ENCODE measurements at regions not wholly inside any gene's neighbourhood (a gene's known extent, or its start where the extent isn't known, plus 50 kb on each side); places are given as distances from the start of the nearest gene placed in this dataset.

DNA sequence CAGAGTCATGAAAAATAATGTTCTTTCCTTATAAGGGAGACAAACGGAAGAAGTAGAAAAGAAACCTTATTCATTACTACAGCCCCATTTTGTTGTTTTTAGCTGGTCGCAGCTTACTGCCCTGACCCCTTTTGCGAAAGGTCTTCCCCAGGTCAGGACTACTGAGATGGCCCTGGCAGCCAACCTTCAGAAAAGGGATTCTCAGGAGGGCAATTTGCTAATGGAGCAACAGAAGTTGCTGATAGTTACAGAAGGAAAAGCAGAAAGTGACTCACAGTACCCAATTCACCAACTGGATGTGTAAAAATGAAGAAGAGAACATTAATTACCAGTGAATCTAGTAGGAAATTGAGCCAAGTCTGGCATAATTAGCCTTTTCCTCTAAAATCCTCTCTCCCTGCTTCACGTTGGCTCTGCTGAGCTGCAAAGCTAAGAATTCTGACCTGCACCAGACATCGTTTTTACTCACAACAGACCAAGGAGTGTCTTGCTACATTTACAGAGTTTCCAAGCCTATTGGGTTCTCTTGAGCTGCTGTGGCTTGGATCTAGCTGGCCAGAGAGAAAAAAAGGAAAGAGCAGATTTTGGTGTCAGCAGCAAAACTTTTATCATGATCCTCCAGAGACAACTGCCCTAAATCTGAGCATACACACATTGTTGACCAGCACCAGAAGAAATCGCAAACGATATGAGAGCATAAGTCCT lies 499.9 kb upstream of the FZD8 start:
- no peak for DNase-seq (ENCODE audit: low read depth in 2 of 3, low spot score in 2 of 3)

DNA sequence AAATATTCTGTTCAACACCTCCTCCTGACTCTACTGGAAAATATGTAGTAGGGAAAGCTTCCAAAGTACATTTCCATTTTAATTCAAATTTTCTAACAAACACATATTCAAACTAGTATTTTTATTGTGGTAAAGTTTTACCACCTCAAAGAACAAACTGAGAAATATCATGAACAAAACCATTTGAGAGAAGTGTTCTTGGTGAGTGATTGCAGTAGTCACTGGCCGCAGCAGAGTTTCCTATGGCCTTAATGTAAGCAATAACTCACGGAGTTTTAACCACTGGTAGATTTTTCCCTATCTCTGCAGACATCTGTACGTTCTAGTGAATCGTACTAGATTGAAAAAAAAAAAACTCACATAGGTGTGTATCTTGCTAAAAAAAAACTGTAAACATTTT lies 487.0 kb upstream of the FZD8 start:
- no peak for DNase-seq (ENCODE audit: low read depth in 2 of 3, low spot score in 2 of 3)

DNA sequence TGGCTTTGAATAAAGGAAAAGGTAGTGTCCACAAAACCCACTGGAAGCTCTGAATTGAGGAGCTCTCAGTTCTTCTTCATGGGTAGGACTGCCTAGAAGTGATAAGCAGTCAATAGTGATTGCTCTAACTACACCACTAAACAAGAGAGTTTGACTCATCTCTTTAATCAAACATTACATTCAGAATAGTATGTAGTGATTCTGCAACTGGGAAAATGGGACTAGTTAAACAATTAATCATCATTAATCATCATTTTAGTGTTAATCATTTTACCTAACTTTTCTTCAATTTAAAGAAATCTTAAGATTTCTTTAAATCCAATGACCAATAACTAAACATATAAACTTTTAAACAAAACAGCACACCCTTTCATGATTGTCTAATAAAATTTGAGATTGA lies 484.0 kb upstream of the FZD8 start:
- no peak for DNase-seq (ENCODE audit: low read depth in 2 of 3, low spot score in 2 of 3)

DNA sequence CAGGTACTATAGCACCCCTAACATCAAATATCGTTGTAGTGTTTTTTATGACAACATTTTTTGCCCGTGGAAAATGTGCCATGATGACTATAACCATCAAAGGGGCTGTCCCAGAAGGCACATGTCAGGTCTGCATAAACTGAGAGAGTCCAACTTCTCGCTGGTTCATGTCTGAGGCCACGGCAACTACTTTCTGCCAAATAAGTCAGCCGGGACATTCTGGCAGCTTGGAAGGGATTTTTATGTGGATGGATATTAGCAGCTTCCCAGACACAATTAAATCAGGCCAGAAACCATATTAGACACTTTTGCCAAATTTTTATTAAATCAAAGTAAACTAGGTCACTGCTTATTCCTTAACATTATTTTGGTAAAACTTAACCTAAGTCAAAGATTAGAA lies 477.4 kb upstream of the FZD8 start:
- no peak for DNase-seq (ENCODE audit: low read depth in 2 of 3, low spot score in 2 of 3)

DNA sequence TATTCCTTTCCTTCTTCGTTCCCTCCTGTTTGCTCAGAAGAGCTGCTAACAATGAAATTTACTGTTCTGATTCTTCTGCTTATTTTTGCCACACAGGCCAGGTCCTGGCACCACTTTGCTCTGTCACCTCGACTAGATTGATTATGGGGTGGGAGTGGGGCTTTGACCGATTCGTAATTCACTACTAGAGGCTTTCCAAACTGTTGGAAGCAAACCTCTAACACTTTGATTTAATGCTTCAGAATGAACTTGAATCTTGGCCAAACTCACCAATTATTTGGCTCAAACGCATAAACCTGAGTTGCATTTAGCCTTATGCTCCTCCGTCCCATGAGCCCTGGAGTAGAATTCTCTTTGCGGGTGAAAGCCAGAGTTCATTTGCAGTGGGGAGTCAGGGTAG lies 476.2 kb upstream of the FZD8 start:
- no peak for DNase-seq (ENCODE audit: low read depth in 2 of 3, low spot score in 2 of 3)

DNA sequence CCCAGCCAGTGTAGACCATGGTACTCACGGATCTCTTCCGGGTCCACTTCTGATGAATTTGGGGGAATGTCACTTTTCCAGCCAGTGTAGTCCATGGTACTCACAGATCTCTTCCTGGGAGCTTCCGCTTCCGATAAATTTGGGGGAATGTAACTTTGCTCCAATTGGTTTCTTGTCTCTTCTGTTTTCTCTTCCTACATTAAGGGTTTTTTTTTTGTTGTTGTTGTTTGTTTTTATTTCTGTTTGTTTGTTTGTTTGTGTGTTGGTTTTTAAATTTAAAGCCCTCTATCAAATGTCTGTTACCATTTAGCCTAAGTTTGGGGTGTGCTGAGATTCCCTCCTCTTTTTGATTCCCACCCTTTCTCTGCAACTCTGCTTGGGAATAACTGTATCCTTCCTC lies 475.8 kb upstream of the FZD8 start:
- DNase-seq (ENCODE audit: low read depth in 2 of 3, low spot score in 2 of 3): no peak

DNA sequence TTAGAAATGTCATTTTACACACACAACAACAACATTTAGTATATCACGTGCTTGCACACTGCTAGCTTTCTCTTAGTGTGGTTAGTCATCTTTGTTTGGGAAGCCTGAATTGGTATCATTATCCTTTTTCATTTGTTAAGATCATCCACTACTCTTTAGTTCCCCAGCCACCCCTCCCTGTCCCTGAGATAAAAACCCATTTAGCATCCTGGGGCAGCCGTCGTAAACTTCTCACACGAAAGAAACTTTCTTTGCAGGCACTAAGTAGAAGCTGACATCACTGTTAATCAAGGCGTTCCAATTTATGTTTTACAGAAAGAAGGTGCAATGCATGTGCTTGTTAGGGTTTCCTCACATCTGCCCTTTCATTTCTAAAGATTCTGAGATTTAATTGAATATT lies 475.1 kb upstream of the FZD8 start:
- DNase-seq (ENCODE audit: low read depth in 2 of 3, low spot score in 2 of 3): no peak

DNA sequence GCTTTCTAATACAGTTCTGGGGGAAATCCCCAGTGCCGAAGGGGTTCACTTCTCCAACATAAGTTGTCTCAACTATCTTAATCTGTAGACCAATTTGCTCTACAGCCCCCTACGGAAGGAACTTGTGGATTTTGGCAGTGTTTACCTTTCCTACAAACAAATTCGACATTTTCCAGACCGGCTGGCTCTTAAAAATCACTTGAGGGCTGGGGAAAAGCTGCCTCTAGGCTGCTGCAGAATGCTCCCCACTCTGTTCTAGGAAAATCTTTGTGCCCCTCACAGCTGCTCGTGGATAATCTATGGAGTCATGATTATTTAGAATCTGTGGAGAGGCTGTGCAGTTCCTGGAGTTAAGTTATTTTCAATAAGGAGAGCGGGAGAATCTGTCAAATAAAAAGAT lies 474.6 kb upstream of the FZD8 start:
- DNase-seq (ENCODE audit: low read depth in 2 of 3, low spot score in 2 of 3): no peak

DNA sequence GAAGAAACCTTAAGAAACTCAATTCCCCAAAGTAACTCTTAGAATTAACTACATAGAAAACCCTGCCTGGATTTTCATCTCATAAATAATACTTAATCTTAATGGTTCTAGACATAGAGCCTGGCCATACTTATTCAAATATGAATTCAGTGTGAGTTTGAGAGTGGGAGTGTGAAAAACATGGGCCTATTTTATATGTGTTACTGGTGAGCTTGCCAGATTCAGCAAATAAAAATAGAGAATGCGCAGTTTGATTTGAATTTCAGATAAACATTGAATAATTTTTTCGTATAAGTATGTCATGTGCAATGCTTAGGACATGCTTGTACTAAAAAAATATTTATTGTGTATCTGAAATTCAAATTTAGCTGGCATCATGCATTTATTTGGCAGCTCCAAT lies 473.9 kb upstream of the FZD8 start:
- no peak for DNase-seq (ENCODE audit: low read depth in 2 of 3, low spot score in 2 of 3)

DNA sequence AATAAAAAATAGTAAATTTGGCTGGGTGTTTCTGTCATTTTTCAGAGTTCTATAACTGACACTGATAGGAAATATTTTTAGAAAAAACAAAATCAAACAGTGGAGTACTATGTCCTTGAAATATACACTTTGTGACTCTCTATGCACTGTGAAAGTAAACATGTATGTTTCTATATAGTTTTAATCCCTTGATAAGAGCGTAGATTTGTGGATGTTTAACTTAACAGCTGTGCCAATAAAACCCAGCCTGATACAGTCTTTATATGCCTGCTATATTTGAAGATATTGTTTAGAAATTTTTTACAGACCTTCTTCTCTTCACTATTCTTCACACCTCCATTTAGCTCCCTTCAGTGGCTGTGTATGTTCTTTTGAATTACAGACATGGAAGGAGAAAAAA lies 473.3 kb upstream of the FZD8 start:
- no peak for DNase-seq (ENCODE audit: low read depth in 2 of 3, low spot score in 2 of 3)

DNA sequence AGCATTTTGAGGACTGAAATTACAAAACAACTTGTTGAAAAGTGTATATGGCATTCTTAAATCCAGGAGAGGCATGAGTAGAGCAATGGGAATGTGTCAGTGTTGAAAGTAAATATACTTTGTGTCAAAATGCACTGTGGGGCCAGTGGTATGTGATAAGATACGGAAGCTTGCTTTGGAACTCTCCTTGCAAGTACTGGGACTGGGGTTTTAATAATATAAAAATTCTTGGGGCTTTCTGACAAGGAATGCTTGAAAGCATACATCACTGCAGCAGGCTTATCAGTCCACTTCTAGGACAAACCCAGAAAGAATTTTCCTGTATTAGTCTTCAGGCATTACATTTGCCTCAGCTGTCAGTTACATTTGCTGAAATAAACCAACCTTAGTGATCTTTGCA lies 472.8 kb upstream of the FZD8 start:
- no peak for DNase-seq (ENCODE audit: low read depth in 2 of 3, low spot score in 2 of 3)

DNA sequence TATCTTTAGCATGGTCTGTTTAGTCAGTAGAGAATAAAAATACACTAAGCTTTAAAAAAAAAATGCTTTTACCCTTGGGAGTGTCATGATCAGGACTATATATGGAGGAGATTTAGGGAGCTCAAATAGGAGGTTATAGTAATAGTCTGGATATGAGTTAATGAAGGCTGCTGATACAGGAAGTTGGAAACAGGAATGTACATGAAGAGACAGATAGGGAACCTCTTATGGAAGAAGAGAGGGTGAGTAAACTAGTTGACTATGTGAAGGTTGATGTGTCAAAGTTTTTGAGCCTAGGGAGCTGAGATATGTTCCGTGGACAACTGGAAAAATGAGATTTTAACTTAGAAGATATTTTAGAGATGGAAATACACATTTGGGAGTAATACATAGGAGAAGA lies 472.0 kb upstream of the FZD8 start:
- DNase-seq (ENCODE audit: low read depth in 2 of 3, low spot score in 2 of 3): no peak

DNA sequence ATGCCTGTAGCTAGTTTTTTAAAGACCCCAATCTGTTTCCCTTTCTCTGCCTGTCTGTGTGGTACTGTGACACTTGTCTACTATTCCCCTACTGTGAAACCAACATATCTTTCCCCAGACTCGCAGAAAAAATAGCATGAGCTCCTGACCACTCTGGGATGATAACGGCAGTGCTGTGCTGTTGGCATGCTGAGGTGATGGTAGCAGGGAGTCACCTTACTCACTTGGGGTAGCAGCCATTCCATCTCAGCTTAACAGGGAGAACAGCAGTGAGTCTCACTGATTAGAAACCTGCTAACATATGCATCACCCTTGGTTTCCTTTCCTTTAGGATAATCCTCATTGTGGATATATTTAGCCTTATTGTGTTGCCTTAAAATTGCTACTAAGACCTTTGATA lies 469.6 kb upstream of the FZD8 start:
- no peak for DNase-seq (ENCODE audit: low read depth in 2 of 3, low spot score in 2 of 3)

DNA sequence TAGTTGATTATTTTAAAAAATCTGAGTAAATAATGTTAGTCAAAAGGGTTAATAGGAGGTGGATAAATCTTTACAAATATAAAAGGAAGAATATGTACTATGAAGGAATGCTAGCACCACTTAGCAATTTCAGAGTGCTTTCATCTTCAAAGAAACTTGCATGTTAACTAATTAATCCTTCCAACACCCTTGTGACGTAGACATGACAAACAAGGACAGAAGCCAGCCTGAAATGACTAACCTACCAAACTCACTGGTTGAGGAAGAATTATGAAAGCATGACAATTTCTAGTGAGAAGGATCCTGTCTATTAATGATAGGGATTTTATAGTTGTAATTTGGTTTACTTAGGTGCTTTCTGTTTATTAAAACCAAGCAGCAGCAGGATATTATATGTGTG lies 468.0 kb upstream of the FZD8 start:
- no peak for DNase-seq (ENCODE audit: low read depth in 2 of 3, low spot score in 2 of 3)

DNA sequence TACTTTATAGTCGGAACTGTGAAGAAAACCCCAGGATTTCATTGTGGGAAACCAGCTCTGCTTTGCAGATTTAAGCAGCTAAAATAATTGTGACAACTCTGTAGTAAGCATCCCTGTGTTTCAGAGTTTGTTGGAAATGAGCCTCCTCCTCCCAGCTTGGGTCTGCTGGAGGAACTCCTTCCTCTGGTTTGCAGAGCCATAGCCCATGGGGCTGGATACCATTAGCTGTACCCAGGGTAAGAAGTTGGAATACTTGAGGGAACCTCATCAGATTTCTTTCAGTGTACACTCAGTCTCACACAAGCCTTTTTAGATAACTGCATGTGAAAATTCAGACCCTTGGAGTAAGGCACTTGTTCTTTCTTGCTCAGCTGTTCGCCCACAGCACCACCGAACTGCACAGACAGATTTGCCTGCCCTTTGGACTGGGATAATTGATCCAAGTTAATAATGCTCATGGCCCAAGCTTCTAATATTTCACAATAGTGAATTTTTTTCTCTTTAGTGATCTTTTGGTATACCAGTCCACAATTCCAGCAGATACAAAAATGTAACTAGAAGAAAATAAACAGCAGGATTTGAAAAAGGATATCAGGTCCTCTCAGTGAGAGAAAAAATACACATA lies 467.4 kb upstream of the FZD8 start:
- DNase-seq (ENCODE audit: low read depth in 2 of 3, low spot score in 2 of 3): no peak

DNA sequence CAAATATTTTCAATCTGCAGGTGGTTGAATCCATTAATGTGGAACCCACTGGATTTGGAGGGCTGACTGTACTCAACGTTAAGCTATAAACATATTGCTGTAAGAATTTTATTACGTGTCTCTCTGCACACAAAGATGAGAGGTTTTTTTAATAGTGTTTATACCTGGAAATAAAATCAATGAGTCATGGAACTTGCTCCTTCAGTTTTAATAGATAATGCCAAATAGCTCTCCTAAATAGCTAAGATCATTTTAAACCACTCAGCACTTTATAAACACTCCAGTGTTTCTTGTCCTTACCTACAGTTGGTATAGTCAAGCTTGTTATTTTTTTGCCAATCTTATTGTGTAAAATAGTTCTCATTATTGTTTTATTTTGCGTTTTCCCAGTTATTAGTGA lies 455.6 kb upstream of the FZD8 start:
- no peak for DNase-seq (ENCODE audit: low read depth in 2 of 3, low spot score in 2 of 3)

DNA sequence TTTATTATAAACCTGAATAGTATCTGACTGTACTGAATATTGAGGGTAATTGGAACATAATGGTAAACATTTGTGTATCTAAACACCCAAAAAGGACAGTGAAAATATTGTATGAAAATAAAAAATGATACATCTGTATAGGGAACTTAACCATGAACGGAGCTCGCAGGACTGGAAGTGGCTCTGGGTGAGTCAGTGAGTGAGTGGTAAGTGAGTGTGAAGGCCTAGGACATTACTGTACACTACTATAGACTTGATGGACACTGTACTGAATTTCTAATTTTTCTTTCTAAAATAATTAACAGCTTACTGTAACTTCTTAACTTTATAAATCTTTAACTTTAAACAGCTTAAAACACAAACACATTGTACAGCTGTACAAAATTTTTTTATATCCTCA lies 454.5 kb upstream of the FZD8 start:
- DNase-seq (ENCODE audit: low read depth in 2 of 3, low spot score in 2 of 3): no peak

DNA sequence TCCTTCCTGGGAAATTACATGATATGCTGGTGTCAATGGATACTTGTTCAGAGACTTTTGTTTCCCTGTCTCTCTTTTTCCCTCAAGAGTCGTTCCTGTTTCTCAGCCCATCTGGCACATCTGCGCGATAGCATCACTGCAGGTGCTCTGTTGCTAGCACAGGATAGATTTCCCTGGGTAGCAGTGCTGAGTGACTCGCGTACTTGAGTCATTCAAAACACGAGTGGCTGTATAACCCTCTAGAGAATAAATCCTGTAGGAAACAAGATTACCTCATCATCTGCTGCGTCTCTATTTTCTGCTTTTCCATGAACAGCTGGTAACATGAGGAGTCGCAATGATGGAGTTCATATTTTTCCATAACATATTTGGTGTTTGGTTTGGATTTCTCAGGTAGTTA lies 452.0 kb upstream of the FZD8 start:
- no peak for DNase-seq (ENCODE audit: low read depth in 2 of 3, low spot score in 2 of 3)

DNA sequence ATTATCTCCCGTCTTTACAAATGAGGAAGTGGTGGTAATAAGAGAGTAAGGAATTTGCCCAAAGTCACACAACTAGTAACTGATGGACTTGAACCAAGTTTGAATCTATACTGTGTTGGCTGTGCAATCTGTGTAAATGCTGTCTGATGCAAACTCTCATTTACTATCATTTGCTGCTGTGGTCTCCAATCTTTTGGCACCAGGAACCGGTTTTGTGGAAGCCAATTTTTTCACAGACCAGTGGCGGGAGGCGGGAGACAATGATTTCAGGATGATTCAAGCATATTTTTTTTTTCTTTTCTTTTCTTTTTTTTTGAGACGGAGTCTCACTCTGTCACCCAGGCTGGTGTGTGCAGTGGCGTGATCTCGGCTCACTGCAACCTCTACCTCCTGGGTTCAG lies 450.0 kb upstream of the FZD8 start:
- no peak for DNase-seq (ENCODE audit: low read depth in 2 of 3, low spot score in 2 of 3)

DNA sequence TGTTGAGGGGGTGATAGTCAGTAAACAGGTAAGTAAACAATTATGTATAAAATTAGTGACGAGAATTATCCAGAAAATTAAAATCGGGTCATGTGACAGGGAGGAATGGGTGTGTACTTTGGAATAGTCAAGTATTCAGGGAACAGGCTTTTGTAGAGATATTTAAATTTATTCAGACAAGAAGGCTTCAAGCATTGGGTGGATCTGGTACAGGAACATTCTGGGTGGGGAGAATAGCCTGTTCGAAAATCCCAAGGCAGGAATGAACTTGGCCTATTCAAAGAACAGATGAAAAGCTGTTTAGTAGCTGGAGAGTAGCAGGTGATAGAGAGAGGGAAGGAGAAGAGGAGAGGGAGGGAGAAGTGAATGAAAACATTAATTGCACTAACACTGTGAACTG lies 448.9 kb upstream of the FZD8 start:
- DNase-seq (ENCODE audit: low read depth in 2 of 3, low spot score in 2 of 3): no peak

DNA sequence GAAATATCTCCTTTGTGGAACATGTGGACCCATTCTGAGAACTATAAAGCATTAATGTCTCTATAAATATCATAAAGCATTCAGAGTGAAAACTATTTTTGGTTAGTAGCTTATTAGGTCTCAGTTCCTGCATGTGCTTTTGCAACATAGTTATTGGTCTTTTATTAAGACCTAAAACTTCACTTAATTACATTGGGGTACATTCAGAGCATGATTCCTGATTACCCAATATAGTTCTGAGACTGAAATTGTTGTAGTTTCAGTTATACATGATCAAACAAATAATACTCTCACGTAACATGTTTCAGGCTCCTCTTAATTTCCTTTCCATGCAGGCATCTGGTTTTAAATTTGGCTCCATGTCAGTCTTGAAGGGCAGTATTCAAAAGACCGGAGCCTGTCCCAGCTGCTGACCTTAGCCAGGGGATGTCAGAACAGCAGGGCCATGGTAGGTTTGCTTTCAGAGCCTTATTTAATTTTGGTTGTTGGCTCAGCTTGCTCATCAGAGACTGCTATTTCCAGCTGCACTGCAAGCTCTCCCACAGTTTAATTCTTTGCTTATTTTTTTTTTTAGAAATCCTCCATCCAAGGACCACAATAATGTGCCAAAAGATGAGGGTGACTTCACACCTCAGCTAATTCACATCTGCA lies 447.8 kb upstream of the FZD8 start:
- no peak for DNase-seq (ENCODE audit: low read depth in 2 of 3, low spot score in 2 of 3)

DNA sequence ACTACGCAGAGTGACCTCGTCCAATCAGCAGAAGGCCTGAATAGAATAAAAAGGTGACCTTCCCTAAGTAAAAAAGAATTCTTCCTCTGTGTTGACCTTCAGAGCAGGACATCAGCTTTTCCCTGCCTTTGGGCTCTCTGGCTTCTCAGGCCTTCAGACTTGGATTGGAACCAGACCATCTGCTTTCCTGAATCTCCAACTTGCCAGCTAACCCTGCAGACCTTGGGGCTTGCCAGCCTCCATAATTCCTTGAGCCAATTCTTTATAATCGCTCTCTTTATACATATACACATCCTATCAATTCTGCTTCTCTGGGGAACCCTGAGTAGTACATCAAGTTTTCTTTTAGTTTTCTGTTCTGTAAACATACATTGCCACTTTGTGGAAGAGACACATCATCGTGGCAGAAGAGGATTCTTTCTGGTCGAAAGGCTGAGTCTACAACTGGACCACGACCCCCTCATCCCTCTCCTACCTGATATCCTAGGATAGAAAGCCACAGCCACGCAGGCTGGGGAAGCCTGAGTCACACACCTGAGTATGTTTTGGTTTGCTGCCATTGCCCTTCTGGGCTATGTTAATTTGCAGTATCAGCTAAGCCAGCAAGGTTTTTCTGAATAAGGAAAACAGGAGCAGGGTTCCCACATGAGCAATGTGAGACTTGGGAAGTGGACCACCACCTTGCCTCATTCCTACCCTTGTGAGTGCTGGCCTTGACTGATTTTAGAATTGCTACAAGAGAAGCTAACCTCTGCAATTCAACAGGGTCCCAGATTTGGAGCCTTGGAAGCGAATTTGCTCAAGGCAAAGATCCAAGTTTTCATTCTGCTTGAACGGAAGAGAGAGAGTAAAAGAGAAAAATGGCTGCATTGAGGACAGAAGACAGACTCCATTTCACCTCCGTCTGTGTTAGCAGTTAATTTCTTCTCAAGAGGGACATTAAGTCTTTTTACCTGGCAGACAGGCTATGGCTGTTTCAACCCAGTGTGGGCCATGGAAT lies 445.2 kb upstream of the FZD8 start:
- DNase-seq (ENCODE audit: low read depth in 2 of 3, low spot score in 2 of 3): no peak

Data from activated CD8-positive, alpha-beta memory T cell treated with anti-CD3 and anti-CD28 coated beads for 48 hours (primary cell).